PFSK-1 (cell line): ENCODE measurements at regions not wholly inside any gene's neighbourhood (a gene's known extent, or its start where the extent isn't known, plus 50 kb on each side); places are given as distances from the start of the nearest gene placed in this dataset.

ENCODE experiments used
- FOXP2 ChIP-seq: optimal IDR thresholded peaks from 2 replicates; pipeline ENCODE3; 2011; ENCODE audit warnings: borderline replicate concordance, control low read depth, inconsistent platforms; ENCODE audit not compliant: insufficient read depth; ENCODE audit errors: extremely low read length, extremely low read depth
- POLR2AphosphoS5 ChIP-seq: IDR thresholded peaks from 2 replicates; pipeline ENCODE4 v1.6.1; 2012; ENCODE audit warnings: low read depth, mild to moderate bottlenecking, control low read depth, low read length, moderate library complexity
- REST ChIP-seq, 2 experiments: IDR thresholded peaks; 2 replicates each; pipeline versions ENCODE4 v1.6.1 to v1.8.0; 2011 to 2012; ENCODE audit warnings: low read depth in 2 of 2, low read length in 2 of 2, control low read depth in 1 of 2, inconsistent platforms in 1 of 2, mild to moderate bottlenecking in 1 of 2, moderate library complexity in 1 of 2; ENCODE audit not compliant: insufficient read depth in 1 of 2
- SIN3A ChIP-seq: IDR thresholded peaks from 2 replicates; pipeline ENCODE4 v1.6.1; 2012; ENCODE audit warnings: mild to moderate bottlenecking, low read length, moderate library complexity, borderline replicate concordance; ENCODE audit not compliant: insufficient read depth
- TAF1 ChIP-seq: IDR thresholded peaks from 2 replicates; pipeline ENCODE4 v1.6.1; 2012; ENCODE audit warnings: low read length, control low read depth, borderline replicate concordance; ENCODE audit not compliant: insufficient read depth

GRCh38 chr12:126036348-126036747, 971.1 kb downstream of the AACS start:
- TF ChIP-seq POLR2AphosphoS5 (no peak), TAF1 (no peak), REST (IDR thresholded peaks at IDR 0.05; ENCODE audit: insufficient read depth in 1 of 2, low read depth in 2 of 2, low read length in 2 of 2) (no peak), SIN3A (no peak), FOXP2 (no peak)
